PC-3 (cell line): ENCODE measurements at regions not wholly inside any gene's neighbourhood (a gene's known extent, or its start where the extent isn't known, plus 50 kb on each side); places are given as distances from the start of the nearest gene placed in this dataset.

ENCODE experiments used
- EZH2 ChIP-seq: fragments of 300-600 bp; sonication (generic); IDR thresholded peaks from one replicate; pipeline ENCODE4 v1.6.1; 2017; ENCODE audit warnings: antibody characterized with exemption, mild to moderate bottlenecking, low read length; ENCODE audit not compliant: unreplicated experiment
- EZH2phosphoT487 ChIP-seq: fragments of 300-600 bp; sonication (generic); IDR thresholded peaks from 2 replicates; pipeline ENCODE4 v1.6.1; 2018; ENCODE audit warnings: mild to moderate bottlenecking, antibody characterized with exemption, low read length, borderline replicate concordance
- TF ChIP-seq, protein P1 (sequence below): fragments of 300-600 bp; sonication (generic); conservative IDR thresholded peaks from 2 replicates; pipeline ENCODE4 v1.5.1; 2017; ENCODE audit warnings: antibody characterized with exemption, low read depth, mild to moderate bottlenecking, low read length

DNA sequence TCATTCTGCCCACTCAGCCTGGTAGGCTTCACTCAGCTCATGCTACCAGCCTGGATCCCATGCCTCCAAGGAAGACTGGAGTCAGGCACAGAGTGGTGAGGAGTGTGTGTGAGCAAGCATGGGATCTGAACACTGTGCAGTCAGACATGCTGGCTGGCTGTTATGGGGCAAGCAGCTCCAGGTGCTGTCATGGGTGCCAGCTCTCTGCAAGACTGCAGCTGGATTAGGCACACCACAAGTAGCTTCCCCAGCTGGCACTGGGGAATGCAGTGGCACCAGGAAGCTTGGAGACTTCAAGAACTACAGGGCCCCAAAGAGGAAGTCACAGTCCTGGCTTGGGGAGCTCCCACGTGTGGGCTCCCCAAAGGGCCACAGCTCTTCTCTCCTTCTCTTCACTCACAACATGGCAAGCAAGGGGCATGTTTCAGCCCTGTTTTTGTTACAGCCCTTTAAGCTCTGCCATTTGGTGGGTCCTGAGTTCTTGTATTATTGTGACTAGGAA, 202.5 kb downstream of the VRK1 start:
- TF ChIP-seq, protein P1, sequence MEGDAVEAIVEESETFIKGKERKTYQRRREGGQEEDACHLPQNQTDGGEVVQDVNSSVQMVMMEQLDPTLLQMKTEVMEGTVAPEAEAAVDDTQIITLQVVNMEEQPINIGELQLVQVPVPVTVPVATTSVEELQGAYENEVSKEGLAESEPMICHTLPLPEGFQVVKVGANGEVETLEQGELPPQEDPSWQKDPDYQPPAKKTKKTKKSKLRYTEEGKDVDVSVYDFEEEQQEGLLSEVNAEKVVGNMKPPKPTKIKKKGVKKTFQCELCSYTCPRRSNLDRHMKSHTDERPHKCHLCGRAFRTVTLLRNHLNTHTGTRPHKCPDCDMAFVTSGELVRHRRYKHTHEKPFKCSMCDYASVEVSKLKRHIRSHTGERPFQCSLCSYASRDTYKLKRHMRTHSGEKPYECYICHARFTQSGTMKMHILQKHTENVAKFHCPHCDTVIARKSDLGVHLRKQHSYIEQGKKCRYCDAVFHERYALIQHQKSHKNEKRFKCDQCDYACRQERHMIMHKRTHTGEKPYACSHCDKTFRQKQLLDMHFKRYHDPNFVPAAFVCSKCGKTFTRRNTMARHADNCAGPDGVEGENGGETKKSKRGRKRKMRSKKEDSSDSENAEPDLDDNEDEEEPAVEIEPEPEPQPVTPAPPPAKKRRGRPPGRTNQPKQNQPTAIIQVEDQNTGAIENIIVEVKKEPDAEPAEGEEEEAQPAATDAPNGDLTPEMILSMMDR: no peak
- TF ChIP-seq EZH2: no peak
- no peak for TF ChIP-seq EZH2phosphoT487
